K562 (cell line): ENCODE measurements at regions not wholly inside any gene's neighbourhood (a gene's known extent, or its start where the extent isn't known, plus 50 kb on each side); places are given as distances from the start of the nearest gene placed in this dataset.

Experiments used
- ATAC-seq: fragments of 200-7000 bp; cut with Tn5 transposase; 3 replicates; pipeline ENCODE4 v1.9.1; 2020; ENCODE audit warnings: moderate library complexity
- BruUV-seq: library from RNA; stranded (reverse); fragments of 400-500 nt; replicated peaks from 2 replicates; lab custom pipeline; 2021; lab: Mats Ljungman, UMichigan
- CTCF ChIA-PET: fragments of 300-600 bp; formaldehyde crosslinking; extraction: SDS; loops from one replicate; lab custom pipeline; 2021; ENCODE audit warnings: low intra/inter-chr PET ratio; lab: Yijun Ruan, JAX
- POLR2A ChIA-PET: fragments of 300-600, 350-650 bp; sonication (Branson Sonifier 250); formaldehyde crosslinking; extraction: SDS; loops from one replicate; lab custom pipeline; 2021; ENCODE audit warnings: antibody characterized with exemption, inconsistent platforms; lab: Yijun Ruan, JAX
- DNase-seq, 4 experiments: peaks; one replicate each; pipeline versions ENCODE4 v3.0.0 to v3.0.0-alpha.2; 2011 to 2018; ENCODE audit warnings: low spot score in 3 of 4, mixed read lengths in 3 of 4; ENCODE audit errors: extremely low read depth in 1 of 4
- FAIRE-seq: peaks from 2 replicates; lab custom pipeline; 2011; peaks lifted over from hg19 to GRCh38; lab: Jason Lieb, UNC
- H2AFZ ChIP-seq: 2 replicates; pipeline ENCODE4 v1.6.0; 2011; ENCODE audit warnings: low read depth, low read length, control low read depth, inconsistent platforms
- H3K27ac ChIP-seq: fragments of 200-600 bp; 3 replicates; pipeline ENCODE4 v1.8.0; 2011; ENCODE audit warnings: low read depth, mild to moderate bottlenecking, control low read depth, inconsistent platforms, low read length, moderate library complexity, mixed read lengths; ENCODE audit errors: extremely low read depth
- H3K27me3 ChIP-seq, 2 experiments: fragments of 300-600 bp in 1 of 2; 2 replicates in 1 of 2; 3 replicates in 1 of 2; pipeline versions ENCODE4 v1.6.0 to v1.8.0; 2011; ENCODE audit warnings: inconsistent platforms in 2 of 2, low read length in 2 of 2, mild to moderate bottlenecking in 1 of 2, mixed read lengths in 1 of 2, moderate library complexity in 1 of 2; ENCODE audit not compliant: control insufficient read depth in 2 of 2, insufficient read depth in 2 of 2
- H3K36me3 ChIP-seq: fragments of 300-600 bp; 3 replicates; pipeline ENCODE4 v1.8.0; 2011; ENCODE audit warnings: mild to moderate bottlenecking, low read length, inconsistent platforms; ENCODE audit not compliant: control insufficient read depth, insufficient read depth
- H3K4me1 ChIP-seq, 2 experiments: fragments of 200-600 bp in 1 of 2; replicated peaks in 1 of 2; 2 replicates in 1 of 2; 3 replicates in 1 of 2; pipeline versions ENCODE4 v1.5.1 to v1.8.0; 2011; ENCODE audit warnings: inconsistent platforms in 2 of 2, low read length in 2 of 2, mild to moderate bottlenecking in 1 of 2, mixed read lengths in 1 of 2, moderate library complexity in 1 of 2; ENCODE audit not compliant: control insufficient read depth in 2 of 2, insufficient read depth in 2 of 2
- H3K4me2 ChIP-seq: 2 replicates; pipeline ENCODE4 v1.6.1; 2011; ENCODE audit warnings: low read length, control low read depth, inconsistent platforms, mixed read lengths; ENCODE audit not compliant: insufficient read depth
- H3K4me3 ChIP-seq: fragments of 200-600 bp; sonication (generic), shearing (Covaris generic); 2 replicates; pipeline ENCODE4 v1.5.1; 2016; ENCODE audit warnings: control low read depth, inconsistent platforms
- H3K79me2 ChIP-seq: fragments of 200-600 bp; 3 replicates; pipeline ENCODE4 v1.8.0; 2011; ENCODE audit warnings: low read length, inconsistent platforms; ENCODE audit not compliant: control insufficient read depth, insufficient read depth
- H3K9ac ChIP-seq, 2 experiments: 2 replicates each; pipeline versions ENCODE4 v1.6.0 to v1.6.1; 2011; ENCODE audit warnings: low read depth in 2 of 2, low read length in 2 of 2, control low read depth in 1 of 2, inconsistent platforms in 1 of 2, mild to moderate bottlenecking in 1 of 2, mixed read lengths in 1 of 2; ENCODE audit not compliant: insufficient read depth in 1 of 2
- H3K9me1 ChIP-seq: one replicate; pipeline ENCODE4 v1.6.0; 2011; ENCODE audit warnings: inconsistent platforms, mild to moderate bottlenecking, low read length, moderate library complexity; ENCODE audit not compliant: control insufficient read depth, insufficient read depth
- H3K9me3 ChIP-seq: replicated peaks from 2 replicates; pipeline ENCODE4 v1.5.1; 2011; ENCODE audit warnings: low read depth, low read length, inconsistent platforms; ENCODE audit not compliant: control insufficient read depth, insufficient read depth
- H4K20me1 ChIP-seq: replicated peaks from 2 replicates; pipeline ENCODE4 v1.6.1; 2011; ENCODE audit warnings: low read length, inconsistent platforms, mixed read lengths; ENCODE audit not compliant: control insufficient read depth, insufficient read depth
- ASH1L ChIP-seq: fragments of 450-650 bp; IDR thresholded peaks from 2 replicates; pipeline ENCODE4 v1.6.1; 2018; ENCODE audit warnings: borderline replicate concordance, mild to moderate bottlenecking, low read depth; ENCODE audit not compliant: partially characterized antibody
- CBX5 ChIP-seq: IDR thresholded peaks from 2 replicates; pipeline ENCODE4 v1.6.1; 2014; ENCODE audit warnings: low read depth, borderline replicate concordance
- CXXC5 ChIP-seq: fragments of 250-450 bp; sonication (Bioruptor Pico); IDR thresholded peaks from 2 replicates; pipeline ENCODE4 v1.8.0; 2022; ENCODE audit warnings: inconsistent platforms, mild to moderate bottlenecking, moderate library complexity
- EP400 ChIP-seq: fragments of 450-650 bp; IDR thresholded peaks from 2 replicates; pipeline ENCODE4 v1.6.1; 2017; ENCODE audit warnings: antibody characterized with exemption, mild to moderate bottlenecking, moderate library complexity
- FOXJ3 ChIP-seq: sonication (generic); formaldehyde crosslinking; IDR thresholded peaks from 2 replicates; pipeline ENCODE4 v1.4.0; 2020; ENCODE audit warnings: mild to moderate bottlenecking, missing genetic modification reagents
- GATA2 ChIP-seq: sonication (generic); formaldehyde crosslinking; IDR thresholded peaks from 2 replicates; pipeline ENCODE4 v1.4.0; 2020; ENCODE audit warnings: mild to moderate bottlenecking, missing genetic modification reagents
- HCFC1 ChIP-seq: IDR thresholded peaks from 2 replicates; pipeline ENCODE4 v1.6.1; 2012; ENCODE audit warnings: low read depth, low read length, improper control_type of control experiment
- NR4A1 ChIP-seq, 2 experiments: fragments of 250-450 bp in 1 of 2; fragments of 450-650 bp in 1 of 2; sonication (Bioruptor Pico) in 1 of 2; IDR thresholded peaks; 2 replicates each; pipeline versions ENCODE4 v1.4.0 to v1.6.1; 2016 to 2020; ENCODE audit warnings: mild to moderate bottlenecking in 2 of 2, missing compliant biosample characterization in 1 of 2, missing genetic modification characterization in 1 of 2, moderate library complexity in 1 of 2
- PML ChIP-seq: IDR thresholded peaks from 2 replicates; pipeline ENCODE4 v1.6.1; 2012; ENCODE audit warnings: low read length, inconsistent platforms
- RUNX1 ChIP-seq: sonication (generic); IDR thresholded peaks from 2 replicates; pipeline ENCODE4 v1.6.1; 2016; ENCODE audit warnings: antibody characterized with exemption, low read depth
- YBX1 ChIP-seq: fragments of 450-650 bp; IDR thresholded peaks from 2 replicates; pipeline ENCODE4 v1.7.1; 2016; ENCODE audit warnings: mild to moderate bottlenecking
- ZNF133 ChIP-seq: fragments of 250-450 bp; sonication (Bioruptor Pico); IDR thresholded peaks from 2 replicates; pipeline ENCODE4 v1.4.0; 2020; ENCODE audit warnings: mild to moderate bottlenecking
- ZNF277 ChIP-seq: fragments of 250-450 bp; sonication (Bioruptor Pico); IDR thresholded peaks from 2 replicates; pipeline ENCODE4 v1.8.0; 2022; ENCODE audit warnings: inconsistent platforms, mild to moderate bottlenecking, moderate library complexity, borderline replicate concordance
- ZNF764 ChIP-seq: fragments of 250-450 bp; sonication (Bioruptor Pico); IDR thresholded peaks from 2 replicates; pipeline ENCODE4 v1.4.0; 2020; ENCODE audit warnings: low read depth, mild to moderate bottlenecking, moderate library complexity
- ZNF79 ChIP-seq: fragments of 250-450 bp; sonication (Bioruptor Pico); IDR thresholded peaks from 2 replicates; pipeline ENCODE4 v1.4.0; 2020; ENCODE audit warnings: low read depth, mild to moderate bottlenecking, moderate library complexity
- WGBS: fragments of 100-300 bp; shearing (Covaris generic); methylation state at CpG from one replicate; pipeline ENCODE4 v1.1.6; 2016; ENCODE audit warnings: low coverage, mixed read lengths; ENCODE audit not compliant: insufficient coverage; ENCODE audit errors: missing lambda C conversion rate; 5-methylcytosine and 5-hydroxymethylcytosine counted together
- in situ Hi-C: fragments of 300-500 bp; cut with MboI; formaldehyde crosslinking; loops from 4 replicates; pipeline ENCODE4 v1.15.0; 2018; ENCODE audit warnings: inconsistent platforms, mixed read lengths
- intact Hi-C: fragments of 100-400 bp; cut with micrococcal nuclease; formaldehyde crosslinking; loops from 2 replicates; pipeline ENCODE4 v1.14.2; 2022
- TF ChIP-seq, protein P1 (sequence below), 2 experiments: fragments of 450-650 bp in 1 of 2; sonication (generic) in 1 of 2; formaldehyde crosslinking in 1 of 2; IDR thresholded peaks in 1 of 2; conservative IDR thresholded peaks in 1 of 2; 2 replicates each; pipeline versions ENCODE4 v1.6.1 to v1.8.1; 2016 to 2023; ENCODE audit warnings: mild to moderate bottlenecking in 2 of 2, moderate library complexity in 2 of 2, inconsistent platforms in 1 of 2, missing genetic modification reagents in 1 of 2
- TF ChIP-seq, protein P2 (sequence below): sonication (generic); formaldehyde crosslinking; IDR thresholded peaks from 2 replicates; pipeline ENCODE4 v1.8.1; 2023; ENCODE audit warnings: mild to moderate bottlenecking, missing genetic modification reagents
- TF ChIP-seq, protein P3 (sequence below): sonication (generic); formaldehyde crosslinking; IDR thresholded peaks from 2 replicates; pipeline ENCODE4 v1.8.0; 2022; ENCODE audit warnings: mild to moderate bottlenecking, low read depth, missing genetic modification reagents

- DNase-seq, result no peak
- in situ Hi-C loops (no loop called here), intact Hi-C loops (no loop called here)
- CTCF ChIA-PET, result no interaction called here
- Histone ChIP-seq H3K4me1 (no peaks in the 10 kb centered on the region), H4K20me1 (no peaks in the 10 kb centered on the region; the same call in 1 of the 2 replicates), H3K9me3 (no peaks in the 10 kb centered on the region), H3K9ac (no peak overlapping the region), H3K27me3 (peaks cover 0 to 5% of the 10 kb centered on the region in 2 experiments; a peak in 1 of 5 replicates), H3K27ac (no peak overlapping the region), H2AFZ (no peak overlapping the region), H3K4me2 (no peak overlapping the region), H3K36me3 (no peaks in the 10 kb centered on the region), H3K9me1 (no peaks in the 10 kb centered on the region), H3K79me2 (no peaks in the 10 kb centered on the region), H3K4me3 (no peak overlapping the region)
- 2% methylated on average over 7 of the region's 7 CpGs for WGBS
- ATAC-seq, result no peak
- no peak for FAIRE-seq
- no TSS peak for BruUV-seq
- TF ChIP-seq YBX1, result no peak
- no peak for TF ChIP-seq CXXC5 (CRISPR knock-in tag)
- no peak for TF ChIP-seq ZNF133
- TF ChIP-seq ZNF277 (CRISPR knock-in tag), result no peak
- TF ChIP-seq NR4A1 (CRISPR knock-in tag; IDR thresholded peaks at IDR 0.05), result no peak
- TF ChIP-seq NR4A1 (tag; IDR thresholded peaks at IDR 0.05), result no peak
- no peak for TF ChIP-seq RUNX1
- TF ChIP-seq, protein P1, sequence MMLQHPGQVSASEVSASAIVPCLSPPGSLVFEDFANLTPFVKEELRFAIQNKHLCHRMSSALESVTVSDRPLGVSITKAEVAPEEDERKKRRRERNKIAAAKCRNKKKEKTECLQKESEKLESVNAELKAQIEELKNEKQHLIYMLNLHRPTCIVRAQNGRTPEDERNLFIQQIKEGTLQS (IDR thresholded peaks at IDR 0.05), result no peak
- TF ChIP-seq, protein P1 (CRISPR knock-in tag; conservative IDR thresholded peaks at IDR 0.05), result no peak
- TF ChIP-seq CBX5, result no peak
- TF ChIP-seq EP400, result no peak
- no peak for TF ChIP-seq FOXJ3 (CRISPR knock-in tag)
- no peak for TF ChIP-seq ASH1L
- TF ChIP-seq, protein P2, sequence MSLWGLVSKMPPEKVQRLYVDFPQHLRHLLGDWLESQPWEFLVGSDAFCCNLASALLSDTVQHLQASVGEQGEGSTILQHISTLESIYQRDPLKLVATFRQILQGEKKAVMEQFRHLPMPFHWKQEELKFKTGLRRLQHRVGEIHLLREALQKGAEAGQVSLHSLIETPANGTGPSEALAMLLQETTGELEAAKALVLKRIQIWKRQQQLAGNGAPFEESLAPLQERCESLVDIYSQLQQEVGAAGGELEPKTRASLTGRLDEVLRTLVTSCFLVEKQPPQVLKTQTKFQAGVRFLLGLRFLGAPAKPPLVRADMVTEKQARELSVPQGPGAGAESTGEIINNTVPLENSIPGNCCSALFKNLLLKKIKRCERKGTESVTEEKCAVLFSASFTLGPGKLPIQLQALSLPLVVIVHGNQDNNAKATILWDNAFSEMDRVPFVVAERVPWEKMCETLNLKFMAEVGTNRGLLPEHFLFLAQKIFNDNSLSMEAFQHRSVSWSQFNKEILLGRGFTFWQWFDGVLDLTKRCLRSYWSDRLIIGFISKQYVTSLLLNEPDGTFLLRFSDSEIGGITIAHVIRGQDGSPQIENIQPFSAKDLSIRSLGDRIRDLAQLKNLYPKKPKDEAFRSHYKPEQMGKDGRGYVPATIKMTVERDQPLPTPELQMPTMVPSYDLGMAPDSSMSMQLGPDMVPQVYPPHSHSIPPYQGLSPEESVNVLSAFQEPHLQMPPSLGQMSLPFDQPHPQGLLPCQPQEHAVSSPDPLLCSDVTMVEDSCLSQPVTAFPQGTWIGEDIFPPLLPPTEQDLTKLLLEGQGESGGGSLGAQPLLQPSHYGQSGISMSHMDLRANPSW, result no peak
- no peak for TF ChIP-seq HCFC1
- no peak for TF ChIP-seq ZNF79 (CRISPR knock-in tag)
- TF ChIP-seq GATA2, result no peak
- no peak for TF ChIP-seq ZNF764
- TF ChIP-seq, protein P3, sequence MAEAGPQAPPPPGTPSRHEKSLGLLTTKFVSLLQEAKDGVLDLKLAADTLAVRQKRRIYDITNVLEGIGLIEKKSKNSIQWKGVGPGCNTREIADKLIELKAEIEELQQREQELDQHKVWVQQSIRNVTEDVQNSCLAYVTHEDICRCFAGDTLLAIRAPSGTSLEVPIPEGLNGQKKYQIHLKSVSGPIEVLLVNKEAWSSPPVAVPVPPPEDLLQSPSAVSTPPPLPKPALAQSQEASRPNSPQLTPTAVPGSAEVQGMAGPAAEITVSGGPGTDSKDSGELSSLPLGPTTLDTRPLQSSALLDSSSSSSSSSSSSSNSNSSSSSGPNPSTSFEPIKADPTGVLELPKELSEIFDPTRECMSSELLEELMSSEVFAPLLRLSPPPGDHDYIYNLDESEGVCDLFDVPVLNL (CRISPR knock-in tag), result no peak
- no peak for TF ChIP-seq PML
- POLR2A ChIA-PET, result interaction anchor here (0.7 to 1.2 kb wide), 3 partner anchors 14 to 1682 kb away, joined by 3 to 9 read pairs (median 3); no protein-coding TSS in a partner anchor
These were observed 414.6 kb upstream of the PSMD7 start for GRCh38 chr16:73882033-73882432.
